AML-193 (cell line): ENCODE measurements at regions not wholly inside any gene's neighbourhood (a gene's known extent, or its start where the extent isn't known, plus 50 kb on each side); places are given as distances from the start of the nearest gene placed in this dataset.
"Not testable (repeated sequence)": the region's sequence is repeated elsewhere in the genome, so short reads cannot be mapped to it uniquely, and the experiment has no call there.

Experiments used
- DNase-seq, 2 experiments: peaks; one replicate each; lab custom pipeline; 2025; lab: John Stamatoyannopoulos, UW

DNA sequence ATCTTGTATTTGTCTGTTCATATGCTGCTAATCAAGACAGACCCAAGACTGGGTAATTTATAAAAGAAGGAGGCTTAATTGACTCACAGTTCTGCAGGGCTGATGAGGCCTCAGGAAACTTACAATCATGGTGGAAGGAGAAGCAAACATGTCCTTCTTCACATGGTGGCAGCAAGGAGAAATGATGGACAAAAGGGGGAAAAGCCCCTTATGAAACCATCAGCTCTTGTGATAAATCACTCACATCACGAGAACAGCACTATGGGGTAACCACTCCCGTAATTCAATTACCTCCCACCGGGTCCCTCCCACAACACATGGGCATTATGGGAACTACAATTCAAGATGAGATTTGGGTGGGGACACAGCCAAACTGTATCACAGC, 117.0 kb downstream of the TTC6 start:
- not testable (repeated sequence) for DNase-seq

DNA sequence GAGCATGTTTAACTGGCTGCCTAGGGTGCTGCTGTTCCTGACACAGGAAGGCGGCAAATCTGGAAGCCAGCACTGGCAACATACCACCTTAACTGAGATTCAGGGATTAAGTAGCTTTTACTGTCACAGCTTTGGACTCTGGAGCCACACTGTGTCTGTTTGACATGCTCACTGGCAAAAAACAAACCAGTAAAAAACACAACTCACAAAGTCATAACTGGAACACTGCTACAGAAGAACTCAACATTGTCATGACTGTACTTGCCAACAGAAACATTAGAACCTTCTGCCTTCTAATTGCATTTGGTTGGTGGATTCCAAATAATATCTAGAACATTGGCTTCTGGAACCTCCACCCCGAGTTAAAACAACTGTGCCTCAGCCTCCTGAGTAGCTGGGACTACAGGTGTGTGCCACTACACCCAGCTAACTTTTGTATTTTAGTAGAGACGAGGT, 117.6 kb downstream of the TTC6 start:
- no peak for DNase-seq

DNA sequence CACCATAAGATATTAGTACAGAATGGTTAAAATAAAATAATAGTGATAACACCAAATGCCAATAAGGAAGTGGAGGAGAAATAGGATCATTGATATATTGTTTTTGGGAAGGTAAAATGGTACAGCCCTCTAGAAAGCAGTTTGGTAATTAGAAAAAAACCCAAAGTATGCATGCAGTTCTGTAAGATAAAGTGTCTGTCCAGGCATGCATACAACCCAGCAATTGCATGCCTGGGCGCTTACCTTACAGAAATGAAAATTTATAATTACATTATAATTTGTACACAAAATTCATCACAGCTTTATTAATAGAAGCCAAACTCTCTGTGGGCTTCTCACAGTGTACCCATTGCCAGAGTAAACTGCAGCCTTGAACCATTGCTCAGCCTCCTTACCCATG, 124.7 kb downstream of the TTC6 start:
- DNase-seq: no peak

DNA sequence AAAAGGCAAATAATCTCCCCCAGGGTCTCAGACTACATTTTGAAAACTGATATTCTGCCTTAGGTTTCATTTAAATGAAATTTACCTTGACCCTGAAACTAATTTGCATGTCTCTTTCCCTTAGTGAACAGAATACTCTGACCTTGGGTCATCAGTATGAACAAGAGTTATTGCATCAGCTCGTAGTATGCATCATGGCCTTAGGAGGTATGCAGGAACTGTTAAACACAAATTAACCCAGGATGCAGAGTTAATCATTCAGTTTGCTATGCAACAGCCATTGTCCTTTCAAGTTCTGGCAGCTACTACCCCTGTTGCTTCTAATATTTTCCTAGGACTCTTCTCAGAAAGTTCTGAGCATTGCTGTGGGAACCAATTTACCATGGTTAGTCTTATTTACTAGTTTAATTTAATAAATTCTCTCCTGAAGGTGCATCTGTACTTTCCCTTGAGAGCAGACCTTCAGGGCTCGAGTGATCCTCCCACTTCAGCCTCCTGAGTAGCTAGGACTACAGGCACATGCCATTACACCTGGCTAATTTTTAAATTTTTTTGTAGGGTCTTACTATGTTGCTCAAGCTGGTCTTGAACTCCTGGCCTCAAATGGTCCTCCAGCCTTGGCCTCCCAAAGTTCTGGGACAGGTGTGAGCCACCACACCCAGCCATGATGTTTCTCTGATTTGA, 126.7 kb downstream of the TTC6 start:
- DNase-seq: no peak

DNA sequence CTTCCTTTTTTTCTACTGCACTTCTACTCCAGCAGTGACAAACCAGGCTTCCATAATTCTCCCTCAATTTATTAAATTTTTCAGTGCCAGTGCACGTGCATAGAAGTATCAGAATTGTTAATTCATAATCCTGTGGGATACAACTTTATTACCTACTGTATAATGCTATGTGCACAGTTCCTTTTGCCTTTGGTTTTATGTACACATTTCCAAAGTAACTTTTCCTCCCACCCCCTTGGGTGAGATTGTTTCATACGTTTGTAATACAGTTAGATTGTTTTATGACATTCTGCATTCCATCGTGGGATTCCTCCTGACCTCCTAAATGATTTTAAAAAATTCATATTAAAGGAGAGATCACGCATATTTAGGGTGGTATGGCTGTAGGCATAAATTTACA, 128.1 kb downstream of the TTC6 start:
- no peak for DNase-seq

DNA sequence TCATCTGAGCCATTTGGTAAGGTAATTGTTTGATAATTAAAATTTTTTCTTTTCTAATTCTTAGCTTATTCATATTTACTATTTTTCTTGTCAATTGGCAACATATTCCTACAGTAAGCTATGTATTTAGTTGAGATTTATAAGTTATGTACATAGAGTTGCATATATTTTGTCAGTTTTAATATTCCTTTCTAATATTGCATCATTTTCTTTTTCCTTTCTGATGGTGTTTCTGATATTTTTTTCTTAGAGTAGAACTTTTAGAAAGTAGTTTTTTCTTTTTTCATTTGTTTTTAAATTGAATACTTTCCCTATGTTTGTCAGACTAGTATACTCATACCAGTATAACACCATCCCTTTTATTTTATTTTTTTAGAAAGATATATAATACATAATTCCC, 131.3 kb downstream of the TTC6 start:
- no peak for DNase-seq

DNA sequence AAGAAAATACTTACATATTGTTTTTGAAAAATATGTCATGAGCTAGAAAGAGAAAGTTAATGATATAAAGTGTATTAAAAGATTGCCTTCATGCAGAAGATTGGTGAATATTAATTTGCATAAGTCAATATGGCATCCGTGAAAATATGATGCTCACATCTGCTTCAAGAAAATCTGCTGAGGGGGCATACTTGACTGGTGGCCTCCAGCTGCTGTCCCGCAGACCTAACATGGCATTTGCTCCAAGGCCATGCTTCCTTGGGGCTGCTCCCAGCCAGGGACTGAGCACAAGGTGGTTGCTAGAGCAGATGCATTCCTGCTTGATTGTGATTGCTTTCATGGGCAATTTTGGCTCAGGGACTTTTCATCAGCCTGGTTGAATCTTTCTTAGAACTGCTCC, 133.8 kb downstream of the TTC6 start:
- no peak for DNase-seq

DNA sequence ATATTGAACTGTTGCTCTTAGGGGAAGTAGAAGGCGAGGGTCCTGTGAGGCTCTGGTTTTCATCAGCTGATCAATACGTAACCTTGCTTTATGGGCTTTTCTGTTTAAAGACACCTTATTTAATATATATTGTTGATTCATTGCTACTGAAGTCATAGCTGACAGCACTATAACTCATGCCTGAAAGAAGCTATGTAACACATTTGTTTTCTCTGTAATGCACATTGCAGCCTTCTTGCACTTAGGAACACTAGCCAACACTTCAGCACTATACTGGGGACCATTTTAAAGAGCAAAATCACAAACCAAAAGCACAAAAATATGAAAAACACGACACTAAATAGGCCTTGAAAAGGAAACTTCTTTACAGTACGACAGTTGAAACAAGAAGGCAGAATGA, 135.7 kb downstream of the TTC6 start:
- no peak for DNase-seq

DNA sequence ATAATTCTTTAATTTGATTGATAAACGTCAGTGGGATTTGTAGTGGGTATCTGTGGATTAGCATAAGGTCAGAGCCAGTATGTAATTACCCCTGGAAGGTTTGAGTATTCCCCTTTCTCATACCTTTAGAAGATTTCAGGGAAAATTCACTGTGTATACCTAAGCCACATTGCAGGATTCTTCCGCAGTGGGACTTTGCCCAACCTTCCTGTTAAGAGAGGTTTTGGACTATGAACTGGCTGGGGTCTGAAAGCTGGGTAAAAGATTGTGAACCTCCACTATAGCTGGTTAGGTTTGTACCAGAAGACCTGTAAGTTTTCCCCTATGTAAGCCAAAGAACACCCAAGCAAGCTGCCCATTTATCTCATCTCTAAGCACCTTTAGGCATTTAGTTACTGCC, 150.2 kb downstream of the TTC6 start:
- no peak for DNase-seq

DNA sequence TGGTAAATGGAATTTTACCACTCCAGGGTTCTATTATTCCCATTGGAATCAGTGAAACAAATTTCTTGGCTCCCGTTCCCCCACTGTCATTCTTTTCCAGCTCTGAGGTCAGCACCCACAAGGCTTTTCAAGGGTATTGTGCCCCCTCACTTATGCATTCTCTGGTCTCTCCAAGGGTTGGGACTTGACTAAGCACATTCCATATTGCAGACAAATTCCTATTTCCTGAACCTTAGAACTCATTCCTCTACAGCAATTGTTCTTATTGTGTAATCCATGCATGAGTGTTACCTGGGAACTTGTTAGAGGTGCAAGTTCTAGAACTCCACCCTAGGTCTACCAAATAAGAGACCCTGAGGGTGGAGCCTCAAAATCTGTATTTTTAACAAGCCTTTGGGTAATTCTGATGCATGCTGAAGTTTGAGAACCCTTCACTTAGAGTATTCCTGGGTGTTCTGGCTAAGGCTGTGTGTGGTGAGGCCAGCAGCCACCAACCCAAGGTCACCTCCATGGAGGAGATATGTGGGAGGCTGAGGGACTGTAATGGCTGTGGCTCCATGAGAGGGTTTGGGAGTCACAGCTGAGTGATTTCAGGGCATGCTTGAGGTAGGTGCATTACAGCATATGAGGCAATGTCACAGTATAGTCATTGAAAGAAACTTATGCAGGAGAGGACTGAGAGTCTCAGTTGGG, 150.9 kb downstream of the TTC6 start:
- DNase-seq: no peak

DNA sequence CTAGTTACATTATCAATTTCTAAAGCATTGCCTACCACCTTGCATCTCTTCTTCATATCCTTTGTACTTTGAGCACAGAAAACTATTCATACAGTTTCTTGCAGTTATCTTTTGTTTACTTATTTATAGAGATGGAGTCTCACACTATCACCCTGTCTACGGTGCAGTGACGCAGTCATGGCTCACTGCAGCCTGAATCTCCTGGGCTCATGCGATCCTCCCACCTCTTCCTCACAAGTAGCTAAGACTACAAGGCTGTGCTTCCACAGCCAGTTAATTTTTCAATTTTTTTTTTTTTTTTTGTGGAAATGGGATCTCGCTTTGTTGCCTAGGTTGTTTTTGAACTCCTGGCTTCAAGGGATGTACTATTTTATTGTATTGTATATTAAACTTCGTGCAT, 158.0 kb downstream of the TTC6 start:
- DNase-seq: no peak

DNA sequence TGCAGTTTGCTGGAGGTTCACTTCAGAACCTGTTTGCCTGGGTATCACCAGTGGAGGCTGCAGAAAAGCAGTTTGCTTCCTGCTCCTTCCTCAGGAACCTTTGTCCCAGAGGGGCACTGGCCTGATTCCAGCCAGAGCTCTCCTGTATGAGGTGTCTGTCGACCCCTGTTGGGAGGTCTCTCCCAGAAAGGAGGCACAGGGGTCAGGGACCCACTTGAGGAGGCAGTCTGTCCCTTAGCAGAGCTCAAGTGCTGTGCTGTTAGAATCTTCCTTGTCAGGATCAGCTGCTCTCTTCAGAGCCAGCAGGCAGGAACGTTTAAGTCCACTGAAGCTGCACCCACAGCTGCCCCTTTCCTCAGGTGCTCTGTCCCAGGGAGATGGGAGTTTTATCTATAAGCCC, 164.8 kb downstream of the TTC6 start:
- DNase-seq: not testable (repeated sequence)

DNA sequence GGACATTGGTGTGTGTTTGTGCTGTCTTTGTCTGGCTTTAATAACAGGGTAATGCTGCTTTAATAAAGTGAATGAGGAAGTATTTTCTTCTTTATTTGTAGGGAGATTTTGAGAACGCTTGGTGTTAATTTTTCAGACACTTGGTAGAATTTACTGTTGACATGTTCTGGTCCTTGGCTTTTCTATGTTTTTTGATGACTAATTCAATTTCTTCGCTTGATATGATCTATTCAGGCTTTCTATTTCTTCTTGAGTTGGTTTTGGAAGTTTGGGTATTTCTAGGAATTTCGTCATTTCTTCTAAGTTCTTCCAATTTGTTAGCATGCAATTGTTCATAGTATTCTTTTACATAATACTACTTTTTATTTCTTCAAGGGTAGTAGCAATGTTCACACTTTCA, 167.8 kb downstream of the TTC6 start:
- DNase-seq: no peak

DNA sequence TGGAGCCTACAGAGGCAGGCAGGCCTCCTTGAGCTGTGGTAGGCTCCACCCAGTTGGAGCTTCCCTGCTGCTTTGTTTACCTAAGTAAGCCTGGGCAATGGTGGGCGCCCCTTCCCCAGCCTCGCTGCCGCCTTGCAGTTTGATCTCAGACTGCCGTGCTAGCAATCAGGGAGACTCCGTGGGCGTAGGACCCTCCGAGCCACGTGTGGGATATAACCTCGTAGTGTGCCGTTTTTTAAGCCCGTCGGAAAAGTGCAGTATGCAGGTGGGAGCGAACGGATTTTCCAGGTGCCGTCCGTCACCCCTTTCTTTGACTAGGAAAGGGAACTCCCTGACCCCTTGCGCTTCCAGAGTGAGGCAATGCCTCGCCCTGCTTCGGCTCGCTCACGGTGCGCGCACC, 176.9 kb downstream of the TTC6 start:
- not testable (repeated sequence) for DNase-seq

DNA sequence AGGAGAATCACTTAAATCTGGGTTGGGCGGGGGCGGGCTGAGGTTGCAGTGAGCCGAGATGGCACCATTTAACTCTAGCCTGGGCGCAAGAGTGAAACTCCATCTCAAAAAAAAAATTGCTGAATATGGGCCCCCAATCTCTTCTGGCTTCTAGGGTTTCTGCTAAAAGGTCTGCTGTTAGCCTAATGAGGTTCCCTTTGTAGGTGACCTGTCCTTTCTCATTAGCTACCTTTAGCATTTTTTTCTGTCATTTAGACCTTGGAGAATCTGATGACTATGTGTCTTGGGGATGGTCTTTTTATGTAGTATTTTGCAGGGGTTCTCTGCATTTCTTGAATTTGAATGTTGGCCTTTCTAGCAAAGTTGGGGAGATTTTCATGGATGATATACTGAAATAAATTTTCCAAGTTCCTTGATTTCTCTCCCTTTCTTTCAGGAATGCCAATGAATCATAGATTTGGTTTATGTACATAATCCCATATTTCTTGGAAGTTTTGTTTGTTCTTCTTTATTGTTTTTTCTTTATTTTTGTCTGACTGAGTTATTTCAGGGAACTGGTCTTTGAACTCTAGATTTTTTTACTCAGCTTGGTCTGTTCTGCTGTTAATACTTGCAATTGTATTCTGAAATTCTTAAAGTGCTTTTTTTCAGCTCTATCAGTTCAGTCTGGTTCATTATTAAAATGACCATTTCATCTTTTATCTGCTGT, 181.5 kb downstream of the TTC6 start:
- DNase-seq: no peak

DNA sequence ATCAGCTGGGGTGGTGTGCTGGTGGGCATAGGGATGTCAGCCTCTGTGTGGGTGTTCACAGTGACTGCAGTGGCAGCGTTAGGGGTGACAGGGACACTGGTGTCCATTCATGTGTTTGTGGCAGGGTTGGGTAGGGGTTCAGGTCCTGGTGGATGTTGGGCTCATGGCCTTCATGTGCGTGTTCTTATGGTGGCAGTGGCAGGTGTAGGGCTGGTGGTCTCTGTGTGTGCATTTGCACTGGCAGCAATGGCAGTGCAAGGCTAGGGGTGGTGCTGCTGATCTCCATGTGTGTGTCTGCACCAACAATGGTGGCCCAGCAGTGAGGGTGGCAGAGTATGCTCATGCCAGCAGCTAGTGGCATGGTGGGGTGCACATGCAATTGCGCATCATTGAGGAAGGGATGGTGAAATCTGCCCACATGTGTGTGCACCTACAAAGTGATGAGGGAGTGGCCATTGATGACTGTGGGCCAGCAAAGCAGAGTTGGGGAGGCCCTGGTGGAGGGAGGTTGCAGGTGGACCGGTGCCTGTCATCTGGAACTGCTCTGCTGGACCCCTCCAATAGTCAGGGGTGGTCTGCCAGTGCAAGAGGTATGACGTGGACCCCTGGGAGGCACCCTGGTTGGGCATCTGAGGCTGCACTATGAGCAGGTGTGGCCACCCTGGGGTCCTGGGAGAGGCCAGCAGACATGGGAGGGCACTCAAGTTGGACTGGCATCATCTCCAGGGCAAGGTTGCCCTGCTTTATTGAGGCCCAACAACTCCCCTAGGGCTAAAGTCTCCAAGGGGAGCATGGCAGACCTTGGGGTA, 182.9 kb downstream of the TTC6 start:
- DNase-seq: no peak

DNA sequence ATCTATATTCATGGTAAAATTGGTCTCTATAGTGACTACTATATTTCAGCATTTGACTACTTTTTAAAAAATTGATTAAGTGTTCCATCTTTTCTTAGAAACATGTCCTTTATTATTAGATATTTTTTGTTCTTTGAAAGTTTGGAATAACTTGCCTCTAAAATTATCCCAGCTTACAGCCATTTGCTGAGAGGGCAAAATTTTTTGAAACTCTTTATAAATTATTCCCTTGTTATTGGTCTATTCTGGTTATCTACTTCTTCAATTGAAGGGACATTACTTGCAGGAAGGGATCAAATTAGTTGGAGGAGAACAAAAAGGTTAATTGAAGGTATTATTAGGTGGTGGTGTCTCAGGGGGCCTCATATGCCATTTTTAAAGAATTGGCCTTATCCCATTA, 184.1 kb downstream of the TTC6 start:
- DNase-seq: no peak

DNA sequence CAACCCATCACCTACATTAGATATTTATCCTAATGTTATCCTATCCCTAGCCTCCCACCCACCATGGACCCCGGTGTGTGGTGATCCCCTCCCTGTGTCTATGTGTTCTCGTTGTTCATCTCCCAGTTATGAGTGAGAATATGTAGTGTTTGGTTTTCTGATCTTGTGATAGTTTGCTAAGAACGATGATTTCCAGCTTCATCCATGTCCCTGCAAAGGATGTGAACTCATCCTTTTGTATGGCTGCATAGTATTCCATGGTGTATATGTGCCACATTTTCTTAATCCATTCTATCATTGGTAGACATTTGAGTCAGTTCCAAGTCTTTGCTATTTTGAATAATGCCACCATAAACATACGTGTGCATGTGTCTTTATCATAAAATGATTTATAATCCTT, 185.3 kb downstream of the TTC6 start:
- DNase-seq: not testable (repeated sequence)

DNA sequence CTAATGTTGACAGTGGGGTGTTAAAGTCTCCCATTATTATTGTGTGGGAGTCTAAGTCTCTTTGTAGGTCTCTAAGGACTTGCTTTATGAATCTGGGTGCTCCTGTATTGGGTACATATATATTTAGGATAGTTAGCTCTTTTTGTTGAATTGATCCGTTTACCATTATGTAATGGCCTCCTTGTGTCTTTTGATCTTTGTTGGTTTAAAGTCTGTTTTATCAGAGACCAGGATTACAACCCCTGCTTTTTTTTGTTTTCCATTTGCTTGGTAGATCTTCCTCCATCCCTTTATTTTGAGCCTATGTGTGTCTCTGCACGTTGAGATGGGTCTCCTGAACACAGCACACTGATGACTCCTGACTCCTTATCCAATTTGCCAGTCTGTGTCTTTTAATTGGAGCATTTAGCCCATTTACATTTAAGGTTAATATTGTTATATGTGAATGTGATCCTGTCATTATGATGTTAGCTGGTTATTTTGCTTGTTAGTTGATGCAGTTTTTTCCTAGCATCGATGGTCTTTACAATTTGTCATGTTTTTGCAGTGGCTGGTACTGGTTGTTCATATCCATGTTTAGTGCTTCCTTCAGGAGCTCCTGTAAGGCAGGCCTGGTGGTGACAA, 188.9 kb downstream of the TTC6 start:
- not testable (repeated sequence) for DNase-seq

DNA sequence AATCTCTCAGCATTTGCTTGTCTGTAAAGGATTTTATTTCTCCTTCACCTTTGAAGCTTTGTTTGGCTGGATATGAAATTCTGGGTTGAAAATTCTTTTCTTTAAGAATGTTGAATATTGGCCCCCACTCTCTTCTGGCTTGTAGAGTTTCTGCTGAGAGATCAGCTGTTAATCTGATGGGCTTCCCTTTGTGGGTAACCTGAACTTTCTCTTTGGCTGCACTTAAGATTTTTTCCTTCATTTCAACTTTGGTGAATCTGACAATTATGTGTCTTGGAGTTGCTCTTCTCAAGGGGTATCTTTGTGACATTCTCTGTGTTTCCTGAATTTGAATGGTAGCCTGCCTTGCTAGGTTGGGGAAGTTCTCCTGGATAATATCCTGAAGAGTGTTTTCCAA, 189.4 kb downstream of the TTC6 start:
- not testable (repeated sequence) for DNase-seq

DNA sequence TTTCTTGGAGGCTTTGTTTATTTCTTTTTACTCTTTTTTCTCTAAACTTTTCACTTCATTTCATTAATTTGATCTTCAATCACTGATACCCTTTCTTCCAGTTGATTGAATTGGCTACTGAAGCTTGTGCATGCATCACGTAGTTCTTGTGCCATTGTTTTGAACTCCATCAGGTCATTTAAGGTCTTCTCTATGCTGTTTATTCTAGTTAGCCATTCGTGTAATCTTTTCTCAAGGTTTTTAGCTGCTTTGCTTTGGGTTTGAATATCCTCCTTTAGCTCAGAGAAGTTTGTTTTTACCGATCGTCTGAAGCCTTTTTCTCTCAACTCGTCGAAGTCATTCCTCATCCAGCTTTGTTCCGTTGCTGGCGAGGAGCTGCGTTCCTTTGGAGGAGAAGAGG, 189.9 kb downstream of the TTC6 start:
- DNase-seq: not testable (repeated sequence)

DNA sequence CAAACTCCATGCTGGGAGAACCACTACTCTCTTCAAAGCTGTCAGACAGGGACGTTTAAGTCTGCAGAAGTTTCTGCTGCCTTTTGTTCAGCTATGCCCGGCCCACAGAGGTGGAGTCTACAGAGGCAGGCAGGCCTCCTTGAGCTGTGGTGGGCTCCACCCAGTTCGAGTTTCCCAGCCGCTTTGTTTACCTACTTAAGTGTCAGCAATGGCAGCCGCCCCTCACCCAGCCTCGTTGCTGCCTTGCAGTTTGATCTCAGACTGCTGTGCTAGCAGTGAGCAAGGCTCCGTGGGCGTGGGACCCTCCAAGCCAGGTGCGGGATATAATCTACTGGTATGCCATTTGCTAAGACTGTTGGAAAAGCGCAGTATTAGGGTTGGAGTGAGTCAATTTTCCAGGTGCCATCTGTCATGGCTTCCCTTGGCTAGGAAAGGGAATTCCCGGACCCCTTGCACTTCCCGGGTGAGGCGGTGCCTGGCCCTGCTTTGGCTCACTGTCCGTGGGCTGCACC, 190.7 kb downstream of the TTC6 start:
- DNase-seq: not testable (repeated sequence)
